CD4-positive, alpha-beta T cell (primary cell): ENCODE measurements at regions not wholly inside any gene's neighbourhood (a gene's known extent, or its start where the extent isn't known, plus 50 kb on each side); places are given as distances from the start of the nearest gene placed in this dataset.

ENCODE experiments used
- ATAC-seq: fragments of 200-7000 bp; cut with Tn5 transposase; one replicate; pipeline ENCODE4 v1.10.0; 2022; ENCODE audit warnings: mild to moderate bottlenecking; ENCODE audit not compliant: poor library complexity
- CTCF ChIA-PET: fragments of 350-600 bp; sonication (Branson Sonifier 250); formaldehyde crosslinking; loops from one replicate; lab custom pipeline; 2021; ENCODE audit warnings: antibody characterized with exemption, inconsistent platforms; lab: Charles Lee
- POLR2A ChIA-PET: fragments of 350-600 bp; sonication (Branson Sonifier 250); formaldehyde crosslinking; loops from one replicate; lab custom pipeline; 2021; ENCODE audit warnings: antibody characterized with exemption, inconsistent platforms; lab: Charles Lee
- DNase-seq, 14 experiments: peaks; one replicate each; pipeline ENCODE4 v3.0.0-alpha.2; 2013 to 2020; ENCODE audit warnings: mixed read lengths in 2 of 14
- H3K27ac ChIP-seq, 2 donors: one replicate each; pipeline versions ENCODE4 v1.5.1 to v1.7.0; 2013; ENCODE audit warnings: low read length in 2 of 2, low read depth in 1 of 2, mild to moderate bottlenecking in 1 of 2
- H3K27me3 ChIP-seq, 2 experiments: 1 replicate in 1 of 2; 2 replicates in 1 of 2; pipeline versions ENCODE4 v1.6.1 to v1.7.0; 2013; ENCODE audit warnings: low read length in 2 of 2, control low read depth in 1 of 2, mild to moderate bottlenecking in 1 of 2, moderate library complexity in 1 of 2; ENCODE audit not compliant: insufficient read depth in 2 of 2, control insufficient read depth in 1 of 2
- H3K36me3 ChIP-seq: one replicate; pipeline ENCODE4 v1.6.1; 2013; ENCODE audit warnings: low read length, control low read depth; ENCODE audit not compliant: insufficient read depth
- H3K4me1 ChIP-seq: one replicate; pipeline ENCODE4 v1.6.1; 2013; ENCODE audit warnings: low read length, control low read depth; ENCODE audit not compliant: insufficient read depth
- H3K4me3 ChIP-seq: one replicate; pipeline ENCODE4 v1.5.1; 2013; ENCODE audit warnings: mild to moderate bottlenecking, low read length, moderate library complexity
- H3K9me3 ChIP-seq, 2 experiments: 1 replicate in 1 of 2; 2 replicates in 1 of 2; pipeline versions ENCODE4 v1.6.1 to v1.7.0; 2013; ENCODE audit warnings: low read length in 2 of 2, mild to moderate bottlenecking in 2 of 2, control low read depth in 1 of 2, moderate library complexity in 1 of 2; ENCODE audit not compliant: control insufficient read depth in 1 of 2, insufficient read depth in 1 of 2
- H3K27ac Mint-ChIP-seq: one replicate; pipeline ENCODE4 v1.8.0; 2020; ENCODE audit warnings: mixed read lengths
- H3K27me3 Mint-ChIP-seq: one replicate; pipeline ENCODE4 v1.8.0; 2021; ENCODE audit warnings: mixed read lengths
- H3K36me3 Mint-ChIP-seq: one replicate; pipeline ENCODE4 v1.8.0; 2021; ENCODE audit warnings: low read depth, mixed read lengths
- H3K4me1 Mint-ChIP-seq: one replicate; pipeline ENCODE4 v1.8.0; 2021; ENCODE audit warnings: low read depth, mixed read lengths
- H3K4me3 Mint-ChIP-seq: one replicate; pipeline ENCODE4 v1.8.0; 2020; ENCODE audit warnings: mild to moderate bottlenecking, mixed read lengths
- H3K9me3 Mint-ChIP-seq: one replicate; pipeline ENCODE4 v1.8.0; 2020; ENCODE audit warnings: mixed read lengths
- CTCF ChIP-seq: fragments of 200-600 bp; IDR thresholded peaks from one replicate; pipeline ENCODE4 v1.8.0; 2022; ENCODE audit warnings: antibody characterized with exemption, mild to moderate bottlenecking
- intact Hi-C, 2 experiments: fragments of 100-400 bp; cut with DNase I in 1 of 2; cut with micrococcal nuclease in 1 of 2; formaldehyde crosslinking; loops; one replicate each; pipeline versions ENCODE4 v1.15.1 to v1.9.0; 2023 to 2025; cut with DNase I, micrococcal nuclease

- H3K27me3 ChIP-seq: no peaks in the 10 kb centered on the region
- H3K4me3 Mint-ChIP-seq: no peak overlapping the region
- H3K4me1 Mint-ChIP-seq: no peaks in the 10 kb centered on the region
- no peak for TF ChIP-seq CTCF
- DNase-seq (no peak), ATAC-seq (no peak)
- no peaks in the 10 kb centered on the region for H3K36me3 Mint-ChIP-seq
- H3K27ac ChIP-seq: no peak overlapping the region
- H3K4me3 ChIP-seq: no peak overlapping the region
- no peaks in the 10 kb centered on the region for H3K9me3 ChIP-seq
- ChIA-PET CTCF (no interaction called here), POLR2A (no interaction called here)
- H3K4me1 ChIP-seq: no peaks in the 10 kb centered on the region
- no peaks in the 10 kb centered on the region for H3K36me3 ChIP-seq
- no peaks in the 10 kb centered on the region for H3K27me3 Mint-ChIP-seq
- no peak overlapping the region for H3K27ac Mint-ChIP-seq
- H3K9me3 Mint-ChIP-seq: peaks cover 5% of the 10 kb centered on the region
- intact Hi-C loops: no loop called here
Observed at GRCh38 chr18:42326752-42327151, 371.7 kb downstream of the PIK3C3 start.

- Mint-ChIP-seq H3K27ac (no peak overlapping the region), H3K4me1 (no peaks in the 10 kb centered on the region), H3K36me3 (no peaks in the 10 kb centered on the region), H3K27me3 (no peaks in the 10 kb centered on the region), H3K4me3 (no peak overlapping the region), H3K9me3 (peaks cover 10% of the 10 kb centered on the region)
- no peaks in the 10 kb centered on the region for H3K4me1 ChIP-seq
- ChIA-PET CTCF (no interaction called here), POLR2A (no interaction called here)
- ATAC-seq: no peak
- H3K4me3 ChIP-seq: no peak overlapping the region
- intact Hi-C loops: no loop called here
- no peaks in the 10 kb centered on the region for H3K27me3 ChIP-seq
- H3K36me3 ChIP-seq: no peaks in the 10 kb centered on the region
- no peaks in the 10 kb centered on the region for H3K9me3 ChIP-seq
- H3K27ac ChIP-seq: no peak overlapping the region
- DNase-seq: no peak
- TF ChIP-seq CTCF: no peak
Observed at GRCh38 chr18:42328931-42329330, 373.9 kb downstream of the PIK3C3 start.

GRCh38 chr18:42330296-42330695 lies 375.3 kb downstream of the PIK3C3 start:
- Histone ChIP-seq H3K4me1 (no peaks in the 10 kb centered on the region), H3K9me3 (no peaks in the 10 kb centered on the region), H3K4me3 (no peak overlapping the region), H3K27ac (no peak overlapping the region), H3K27me3 (no peaks in the 10 kb centered on the region), H3K36me3 (no peaks in the 10 kb centered on the region)
- H3K36me3 Mint-ChIP-seq: no peaks in the 10 kb centered on the region
- POLR2A ChIA-PET: no interaction called here
- no peak for TF ChIP-seq CTCF
- H3K4me3 Mint-ChIP-seq: no peak overlapping the region
- no peak for DNase-seq
- CTCF ChIA-PET: no interaction called here
- no peak for ATAC-seq
- no peak overlapping the region for H3K27ac Mint-ChIP-seq
- intact Hi-C loops: no loop called here
- peaks cover 10% of the 10 kb centered on the region for H3K9me3 Mint-ChIP-seq
- H3K27me3 Mint-ChIP-seq: no peaks in the 10 kb centered on the region
- H3K4me1 Mint-ChIP-seq: no peaks in the 10 kb centered on the region
